ENCODE measurements at regions not wholly inside any gene's neighbourhood (a gene's known extent, or its start where the extent isn't known, plus 50 kb on each side); places are given as distances from the start of the nearest gene placed in this dataset.

GRCh38 chr20:3354247-3354646 is 53.2 kb downstream of the DNAAF9 start:
- no peak for DNase-seq

- no peak for DNase-seq
Measured at GRCh38 chr20:3353646-3354045, 53.8 kb downstream of the DNAAF9 start.

- DNase-seq = no peak
Measured at GRCh38 chr20:3352202-3352601, 55.3 kb downstream of the DNAAF9 start.

GRCh38 chr20:3350422-3350821 is 57.0 kb downstream of the DNAAF9 start:
- no peak for DNase-seq

- DNase-seq = no peak
Measured at GRCh38 chr20:3349786-3350185, 57.7 kb downstream of the DNAAF9 start.

GRCh38 chr20:3342766-3343165 is 64.7 kb downstream of the DNAAF9 start:
- no peak for DNase-seq

GRCh38 chr20:3340443-3340842 is 67.0 kb downstream of the DNAAF9 start:
- no peak for DNase-seq

- DNase-seq = no peak
Measured at GRCh38 chr20:3339571-3339970, 67.9 kb downstream of the DNAAF9 start.

- no peak for DNase-seq
Measured at GRCh38 chr20:3339076-3339475, 68.4 kb downstream of the DNAAF9 start.

- no peak for DNase-seq
Measured at GRCh38 chr20:3334156-3334943, 73.1 kb downstream of the DNAAF9 start.

GRCh38 chr20:3330046-3330741 is 77.3 kb downstream of the DNAAF9 start:
- no peak for DNase-seq

- peak; percentile 16 for DNase-seq
Measured at GRCh38 chr20:3328501-3328900, 79.0 kb downstream of the DNAAF9 start.

GRCh38 chr20:3326779-3327521 is 80.5 kb downstream of the DNAAF9 start:
- no peak for DNase-seq

GRCh38 chr20:3325864-3326263 is 81.6 kb downstream of the DNAAF9 start:
- DNase-seq = no peak

- peak; percentile 8 for DNase-seq
Measured at GRCh38 chr20:3323398-3323797, 84.1 kb downstream of the DNAAF9 start.

- no peak for DNase-seq
Measured at GRCh38 chr20:3318226-3318884, 79.4 kb upstream of the SLC4A11 start.

- no peak for DNase-seq
Measured at GRCh38 chr20:3316136-3316535, 77.1 kb upstream of the SLC4A11 start.

GRCh38 chr20:3315136-3315535 is 76.1 kb upstream of the SLC4A11 start:
- no peak for DNase-seq

GRCh38 chr20:3314391-3314790 is 75.4 kb upstream of the SLC4A11 start:
- DNase-seq = no peak

- no peak for DNase-seq
Measured at GRCh38 chr20:3313683-3314065, 74.7 kb upstream of the SLC4A11 start.

GRCh38 chr20:3312940-3313682 is 74.1 kb upstream of the SLC4A11 start:
- DNase-seq = no peak

GRCh38 chr20:3311623-3312022 is 72.6 kb upstream of the SLC4A11 start:
- DNase-seq = no peak

- no peak for DNase-seq
Measured at GRCh38 chr20:3309226-3309625, 70.2 kb upstream of the SLC4A11 start.
